ENCODE measurements at regions not wholly inside any gene's neighbourhood (a gene's known extent, or its start where the extent isn't known, plus 50 kb on each side); places are given as distances from the start of the nearest gene placed in this dataset.

DNA sequence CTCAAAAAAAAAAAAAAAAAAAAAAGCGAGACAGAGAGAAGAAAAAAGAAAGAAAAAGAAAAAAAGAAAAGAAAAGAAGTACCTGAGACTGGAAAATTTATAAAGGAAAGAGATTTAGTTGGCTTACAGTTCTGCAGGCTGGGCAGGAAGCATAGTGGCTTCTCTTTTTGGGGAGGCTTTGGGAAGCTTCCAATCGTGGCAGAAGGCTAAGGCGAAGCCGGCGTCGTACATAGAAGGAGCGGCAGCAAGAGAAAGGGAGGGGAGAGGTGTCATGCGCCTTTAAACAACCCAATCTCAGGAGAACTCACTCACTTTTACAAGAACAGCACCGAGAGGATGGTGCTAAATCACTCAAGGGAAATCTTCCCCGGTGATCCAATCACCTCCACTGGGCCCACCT is 272.1 kb upstream of the FOXK1 start:
- H3K27ac ChIP-seq, result no peak overlapping the region
- TF ChIP-seq, protein P1, sequence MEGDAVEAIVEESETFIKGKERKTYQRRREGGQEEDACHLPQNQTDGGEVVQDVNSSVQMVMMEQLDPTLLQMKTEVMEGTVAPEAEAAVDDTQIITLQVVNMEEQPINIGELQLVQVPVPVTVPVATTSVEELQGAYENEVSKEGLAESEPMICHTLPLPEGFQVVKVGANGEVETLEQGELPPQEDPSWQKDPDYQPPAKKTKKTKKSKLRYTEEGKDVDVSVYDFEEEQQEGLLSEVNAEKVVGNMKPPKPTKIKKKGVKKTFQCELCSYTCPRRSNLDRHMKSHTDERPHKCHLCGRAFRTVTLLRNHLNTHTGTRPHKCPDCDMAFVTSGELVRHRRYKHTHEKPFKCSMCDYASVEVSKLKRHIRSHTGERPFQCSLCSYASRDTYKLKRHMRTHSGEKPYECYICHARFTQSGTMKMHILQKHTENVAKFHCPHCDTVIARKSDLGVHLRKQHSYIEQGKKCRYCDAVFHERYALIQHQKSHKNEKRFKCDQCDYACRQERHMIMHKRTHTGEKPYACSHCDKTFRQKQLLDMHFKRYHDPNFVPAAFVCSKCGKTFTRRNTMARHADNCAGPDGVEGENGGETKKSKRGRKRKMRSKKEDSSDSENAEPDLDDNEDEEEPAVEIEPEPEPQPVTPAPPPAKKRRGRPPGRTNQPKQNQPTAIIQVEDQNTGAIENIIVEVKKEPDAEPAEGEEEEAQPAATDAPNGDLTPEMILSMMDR (IDR thresholded peaks at IDR 0.05), result no peak
- TF ChIP-seq ZFX (IDR thresholded peaks at IDR 0.05; ENCODE audit: borderline replicate concordance), result no peak

DNA sequence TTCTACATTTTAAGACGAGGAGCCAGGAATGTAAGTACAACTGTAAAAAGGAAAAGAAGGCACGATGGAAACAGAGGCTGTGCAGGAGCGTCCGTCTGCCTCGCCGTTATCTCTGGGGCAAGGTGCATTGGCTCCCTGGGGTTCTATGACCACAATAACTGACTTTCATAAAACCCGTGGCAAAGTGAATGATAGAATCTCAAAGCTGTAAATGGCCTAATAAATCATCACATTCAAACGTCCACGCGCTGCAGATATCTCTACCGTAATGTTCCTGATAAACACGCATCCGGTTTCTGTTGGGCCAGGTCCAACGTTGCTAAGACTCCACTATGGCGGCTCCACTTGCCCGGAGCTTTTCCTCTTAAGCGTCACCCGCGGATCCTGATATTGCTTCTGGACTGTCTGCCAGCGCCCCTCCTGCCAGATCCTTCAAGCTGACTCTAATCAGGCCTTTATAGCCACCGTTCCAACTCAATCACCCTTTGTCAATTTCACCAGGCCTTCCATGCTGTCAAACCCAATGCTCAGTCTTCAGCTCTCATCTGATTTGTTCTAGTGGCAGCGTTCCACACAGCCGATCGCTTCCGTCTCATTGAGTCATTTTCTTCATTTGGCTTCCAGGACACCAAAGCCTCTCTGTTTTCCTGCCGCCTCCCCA is 265.6 kb upstream of the FOXK1 start:
- TF ChIP-seq, protein P1 (IDR thresholded peaks at IDR 0.05), result no peak
- no peak for TF ChIP-seq ZFX (IDR thresholded peaks at IDR 0.05; ENCODE audit: borderline replicate concordance)
- no peak overlapping the region for H3K27ac ChIP-seq

DNA sequence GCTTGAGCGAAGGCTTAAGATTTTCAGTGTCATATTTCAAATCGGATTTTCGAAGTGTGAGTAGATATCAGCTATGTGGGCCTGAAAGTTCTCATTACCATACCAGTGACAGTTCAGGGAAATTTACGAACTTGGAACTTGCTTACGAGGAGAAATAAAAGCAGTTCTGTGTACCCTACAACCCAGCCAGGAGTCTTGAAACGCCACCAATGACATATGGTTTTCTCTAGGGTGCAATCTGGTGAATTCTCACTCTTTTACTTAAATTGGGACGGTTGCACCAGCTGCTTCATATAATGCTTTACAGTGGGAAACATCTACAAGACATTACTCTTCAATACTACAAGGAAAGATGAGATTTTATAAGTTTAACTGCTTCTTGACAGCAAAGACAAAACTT is 253.6 kb upstream of the FOXK1 start:
- H3K27ac ChIP-seq, result no peak overlapping the region
- no peak for TF ChIP-seq ZFX (IDR thresholded peaks at IDR 0.05; ENCODE audit: borderline replicate concordance)
- TF ChIP-seq, protein P1 (IDR thresholded peaks at IDR 0.05), result no peak

DNA sequence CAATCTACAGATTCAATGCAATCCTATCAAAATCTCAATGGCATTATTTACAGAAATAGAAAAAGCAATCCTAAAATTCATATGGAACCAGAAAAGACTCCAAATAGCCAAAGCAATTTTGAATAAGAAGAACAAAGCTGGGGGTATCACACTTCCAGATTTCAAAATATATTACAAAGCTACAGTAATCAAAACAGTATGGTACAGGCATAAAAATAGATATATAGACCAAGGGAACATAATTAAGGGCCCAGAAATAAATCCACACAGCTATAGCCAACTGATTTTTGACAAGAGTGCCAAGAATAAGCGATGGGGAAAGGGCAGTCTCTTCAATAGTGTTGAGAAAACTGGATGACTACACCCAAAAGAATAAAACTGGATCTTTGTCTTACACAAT is 251.9 kb upstream of the FOXK1 start:
- no peak for TF ChIP-seq ZFX (IDR thresholded peaks at IDR 0.05; ENCODE audit: borderline replicate concordance)

DNA sequence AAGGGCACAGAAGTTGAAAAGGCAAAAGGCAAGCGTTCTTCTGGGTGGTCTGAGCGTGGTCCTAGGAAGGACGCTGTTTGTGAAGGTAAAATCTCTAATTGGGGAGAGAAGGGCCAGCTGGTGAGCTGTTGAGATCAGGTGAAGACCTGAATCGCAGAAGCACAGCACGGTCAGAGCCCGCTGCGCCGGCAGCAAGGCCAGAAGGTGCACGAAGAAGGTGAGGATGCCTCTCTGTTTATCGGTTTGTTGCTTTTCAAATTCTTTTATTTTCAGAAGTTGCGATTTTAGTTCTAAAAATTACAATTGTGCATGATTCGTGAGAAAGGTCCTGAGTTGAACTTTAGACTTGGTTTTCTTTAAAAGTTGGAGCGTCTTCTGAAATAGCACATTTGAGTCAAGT is 247.8 kb upstream of the FOXK1 start:
- H3K27ac ChIP-seq, result no peak overlapping the region
- TF ChIP-seq ZFX (IDR thresholded peaks at IDR 0.05; ENCODE audit: borderline replicate concordance), result no peak
- TF ChIP-seq, protein P1 (IDR thresholded peaks at IDR 0.05), result no peak

More for the DNA sequence above, 251.9 kb upstream of the FOXK1 start:
- H3K27ac ChIP-seq, result no peak overlapping the region

DNA sequence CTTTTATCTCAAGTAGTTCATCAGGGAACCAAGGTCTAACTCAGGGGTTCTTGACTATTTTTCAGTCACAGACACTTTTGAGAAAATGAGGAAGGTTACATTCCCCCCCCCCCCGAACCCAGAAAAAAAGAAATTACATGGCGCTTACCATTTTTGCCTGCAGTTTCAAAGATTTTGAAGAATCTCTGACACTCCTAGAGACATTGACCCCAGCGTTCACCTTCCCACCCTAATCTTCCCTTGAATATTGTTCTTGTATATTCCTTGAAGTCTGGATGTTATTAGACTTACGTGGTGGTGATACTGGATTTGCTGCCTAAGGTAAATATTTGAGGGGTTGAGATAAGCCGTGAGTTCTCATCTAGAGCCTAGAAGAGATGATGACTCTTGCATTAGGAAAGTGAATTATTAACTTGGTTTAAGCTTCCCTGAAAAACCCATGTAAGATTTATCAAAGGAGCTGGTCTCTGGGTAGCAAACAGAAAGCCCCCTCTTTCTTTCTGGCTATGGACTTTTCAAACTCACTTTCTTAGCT is 245.7 kb upstream of the FOXK1 start:
- H3K27ac ChIP-seq, result no peak overlapping the region
- no peak for TF ChIP-seq ZFX (IDR thresholded peaks at IDR 0.05; ENCODE audit: borderline replicate concordance)
- TF ChIP-seq, protein P1 (IDR thresholded peaks at IDR 0.05), result no peak

DNA sequence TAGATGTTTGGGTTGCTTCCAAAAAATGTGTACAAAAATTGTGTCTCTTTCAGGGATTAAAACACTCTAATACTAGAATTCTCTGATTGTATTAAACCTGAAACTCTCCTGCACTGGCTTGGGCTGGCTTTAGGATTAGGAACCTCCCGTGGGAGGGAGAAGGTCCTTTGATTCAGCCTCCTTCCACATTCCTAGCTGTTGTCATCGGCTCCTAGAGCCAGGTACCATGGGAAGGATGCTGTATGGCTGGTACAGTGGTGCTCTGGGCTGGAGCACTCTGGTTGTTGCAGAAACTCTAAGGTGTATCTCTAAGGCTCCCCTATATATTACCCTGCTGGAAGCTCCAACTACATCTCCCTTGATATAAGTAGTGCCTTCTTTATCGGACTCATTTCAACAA is 245.2 kb upstream of the FOXK1 start:
- no peak overlapping the region for H3K27ac ChIP-seq
- TF ChIP-seq, protein P1 (IDR thresholded peaks at IDR 0.05), result no peak
- no peak for TF ChIP-seq ZFX (IDR thresholded peaks at IDR 0.05; ENCODE audit: borderline replicate concordance)

Data from 22Rv1 (cell line).